ENCODE measurements at regions not wholly inside any gene's neighbourhood (a gene's known extent, or its start where the extent isn't known, plus 50 kb on each side); places are given as distances from the start of the nearest gene placed in this dataset.

DNA sequence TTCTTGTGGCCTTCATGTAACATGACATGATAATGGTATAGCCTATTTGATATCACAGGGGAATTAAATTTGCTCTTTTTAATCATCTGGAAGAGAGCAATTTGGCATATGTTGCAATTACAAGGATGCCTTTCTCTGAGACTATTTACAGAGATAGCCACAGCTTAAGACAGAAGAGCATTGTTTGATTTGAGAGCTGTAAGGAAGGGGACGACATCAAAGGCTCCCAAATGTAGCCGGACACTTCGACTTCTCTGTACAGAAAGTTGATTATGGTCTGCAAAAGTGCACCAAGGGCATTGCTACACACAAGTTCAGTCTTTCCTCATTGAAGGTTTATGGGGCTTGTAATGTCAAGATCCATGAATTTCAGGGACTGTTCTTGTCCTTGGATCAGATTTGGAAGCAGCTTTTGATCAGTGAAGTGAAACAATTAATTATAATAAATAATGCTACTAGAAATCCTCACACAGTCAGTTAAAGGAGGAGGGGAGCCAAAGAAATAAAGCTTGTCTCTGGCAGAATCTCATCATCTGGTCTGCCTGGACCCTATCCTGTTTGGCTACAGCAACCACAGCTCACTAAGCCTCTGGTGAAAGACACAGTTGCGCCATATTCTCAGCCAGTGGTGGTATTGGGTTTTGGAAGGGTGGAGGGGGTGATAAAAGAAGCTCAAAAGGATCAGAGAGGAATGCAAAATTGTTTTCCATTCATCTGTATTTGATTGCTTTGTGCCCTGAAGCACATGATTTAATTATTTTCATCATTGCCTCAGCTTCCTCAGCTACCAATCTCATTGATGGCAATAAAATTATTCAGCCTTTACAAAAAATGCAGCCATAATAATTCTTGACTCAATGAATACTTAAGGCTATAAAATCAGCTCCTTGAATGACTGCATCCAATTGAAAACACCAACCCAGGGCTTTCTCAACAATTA lies 654.3 kb upstream of the LCORL start:
- TF ChIP-seq, protein P1, sequence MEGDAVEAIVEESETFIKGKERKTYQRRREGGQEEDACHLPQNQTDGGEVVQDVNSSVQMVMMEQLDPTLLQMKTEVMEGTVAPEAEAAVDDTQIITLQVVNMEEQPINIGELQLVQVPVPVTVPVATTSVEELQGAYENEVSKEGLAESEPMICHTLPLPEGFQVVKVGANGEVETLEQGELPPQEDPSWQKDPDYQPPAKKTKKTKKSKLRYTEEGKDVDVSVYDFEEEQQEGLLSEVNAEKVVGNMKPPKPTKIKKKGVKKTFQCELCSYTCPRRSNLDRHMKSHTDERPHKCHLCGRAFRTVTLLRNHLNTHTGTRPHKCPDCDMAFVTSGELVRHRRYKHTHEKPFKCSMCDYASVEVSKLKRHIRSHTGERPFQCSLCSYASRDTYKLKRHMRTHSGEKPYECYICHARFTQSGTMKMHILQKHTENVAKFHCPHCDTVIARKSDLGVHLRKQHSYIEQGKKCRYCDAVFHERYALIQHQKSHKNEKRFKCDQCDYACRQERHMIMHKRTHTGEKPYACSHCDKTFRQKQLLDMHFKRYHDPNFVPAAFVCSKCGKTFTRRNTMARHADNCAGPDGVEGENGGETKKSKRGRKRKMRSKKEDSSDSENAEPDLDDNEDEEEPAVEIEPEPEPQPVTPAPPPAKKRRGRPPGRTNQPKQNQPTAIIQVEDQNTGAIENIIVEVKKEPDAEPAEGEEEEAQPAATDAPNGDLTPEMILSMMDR (IDR thresholded peaks at IDR 0.05; ENCODE audit: insufficient read depth, low read length, poor library complexity, severe bottlenecking): no peak
- no peak for TF ChIP-seq EZH2phosphoT487 (conservative IDR thresholded peaks at IDR 0.05; ENCODE audit: low read length)
- no peak overlapping the region for H3K9ac ChIP-seq (ENCODE audit: low read length)
- no peaks in the 10 kb centered on the region for H4K20me1 ChIP-seq (ENCODE audit: low read depth, low read length)
- H3K9me3 ChIP-seq (ENCODE audit: insufficient read depth, low read length): no peaks in the 10 kb centered on the region
- no peak overlapping the region for H3K27ac ChIP-seq (ENCODE audit: low read depth, low read length)
- H2AFZ ChIP-seq (ENCODE audit: low read depth, low read length, severe bottlenecking): no peak overlapping the region
- no peaks in the 10 kb centered on the region for H3K36me3 ChIP-seq (ENCODE audit: low read length)
- no peaks in the 10 kb centered on the region for H3F3A ChIP-seq (ENCODE audit: insufficient read depth)
- no peak overlapping the region for H3K4me3 ChIP-seq (ENCODE audit: insufficient read depth, low read length, poor library complexity, severe bottlenecking)
- H3K79me2 ChIP-seq (ENCODE audit: insufficient read depth, low read length): no peaks in the 10 kb centered on the region
- H3K9me2 ChIP-seq (replicated peaks; ENCODE audit: insufficient read depth, low read length): no peaks in the 10 kb centered on the region
- H3K27me3 ChIP-seq (ENCODE audit: low read length): no peaks in the 10 kb centered on the region
- H3K4me2 ChIP-seq (ENCODE audit: low read depth, low read length, poor library complexity, severe bottlenecking): no peak overlapping the region

DNA sequence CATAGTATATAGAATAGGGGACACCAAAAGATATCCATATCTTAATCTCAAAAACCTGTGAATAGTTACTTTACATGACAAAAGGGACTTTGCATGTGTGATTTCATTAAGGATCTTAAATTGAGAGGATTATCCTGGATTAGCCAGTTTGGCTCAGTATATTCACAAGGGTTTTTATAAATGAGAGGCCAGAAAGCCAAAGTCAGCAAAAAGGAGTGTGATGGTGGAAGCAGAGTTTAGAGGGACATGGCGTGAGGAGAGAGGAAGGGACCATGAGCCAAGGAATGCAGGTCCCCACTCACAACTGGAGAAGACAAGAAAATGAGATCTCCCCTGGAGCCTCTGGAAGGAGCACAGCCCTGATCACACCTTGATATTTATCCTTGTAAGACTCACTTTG lies 648.5 kb upstream of the LCORL start:
- no peaks in the 10 kb centered on the region for H3K9me3 ChIP-seq (ENCODE audit: insufficient read depth, low read length)
- no peak overlapping the region for H3K4me2 ChIP-seq (ENCODE audit: low read depth, low read length, poor library complexity, severe bottlenecking)
- H3K27ac ChIP-seq (ENCODE audit: low read depth, low read length): no peak overlapping the region
- H3K27me3 ChIP-seq (ENCODE audit: low read length): no peaks in the 10 kb centered on the region
- H4K20me1 ChIP-seq (ENCODE audit: low read depth, low read length): no peaks in the 10 kb centered on the region
- no peaks in the 10 kb centered on the region for H3K36me3 ChIP-seq (ENCODE audit: low read length)
- no peak for TF ChIP-seq EZH2phosphoT487 (conservative IDR thresholded peaks at IDR 0.05; ENCODE audit: low read length)
- TF ChIP-seq, protein P1 (IDR thresholded peaks at IDR 0.05; ENCODE audit: insufficient read depth, low read length, poor library complexity, severe bottlenecking): no peak
- H3K4me3 ChIP-seq (ENCODE audit: insufficient read depth, low read length, poor library complexity, severe bottlenecking): no peak overlapping the region
- H3F3A ChIP-seq (ENCODE audit: insufficient read depth): no peaks in the 10 kb centered on the region
- no peaks in the 10 kb centered on the region for H3K79me2 ChIP-seq (ENCODE audit: insufficient read depth, low read length)
- no peak overlapping the region for H2AFZ ChIP-seq (ENCODE audit: low read depth, low read length, severe bottlenecking)
- H3K9ac ChIP-seq (ENCODE audit: low read length): no peak overlapping the region
- no peaks in the 10 kb centered on the region for H3K9me2 ChIP-seq (replicated peaks; ENCODE audit: insufficient read depth, low read length)

DNA sequence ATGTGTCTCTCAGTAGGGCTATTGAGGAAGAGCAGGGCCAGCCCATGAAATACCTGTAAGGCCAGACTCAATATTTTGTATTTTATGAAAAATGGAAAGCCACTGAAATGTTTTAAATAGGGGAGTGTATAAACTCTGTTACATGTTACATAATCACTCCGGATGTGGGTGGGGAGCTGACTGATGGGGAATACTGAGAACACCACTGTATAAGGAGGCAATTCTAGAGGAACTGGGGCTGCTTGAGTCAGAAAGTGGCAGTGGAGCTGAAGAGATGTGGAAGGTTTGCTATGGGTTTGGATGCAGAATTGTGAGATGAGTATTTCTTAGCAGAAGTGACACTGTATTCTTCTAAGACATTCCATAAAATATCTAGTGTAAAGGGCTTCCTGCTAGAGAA lies 647.8 kb upstream of the LCORL start:
- H3K4me2 ChIP-seq (ENCODE audit: low read depth, low read length, poor library complexity, severe bottlenecking): no peak overlapping the region
- H4K20me1 ChIP-seq (ENCODE audit: low read depth, low read length): no peaks in the 10 kb centered on the region
- H3K36me3 ChIP-seq (ENCODE audit: low read length): no peaks in the 10 kb centered on the region
- H3K9me3 ChIP-seq (ENCODE audit: insufficient read depth, low read length): no peaks in the 10 kb centered on the region
- H3K4me3 ChIP-seq (ENCODE audit: insufficient read depth, low read length, poor library complexity, severe bottlenecking): no peak overlapping the region
- H2AFZ ChIP-seq (ENCODE audit: low read depth, low read length, severe bottlenecking): no peak overlapping the region
- no peaks in the 10 kb centered on the region for H3K79me2 ChIP-seq (ENCODE audit: insufficient read depth, low read length)
- H3F3A ChIP-seq (ENCODE audit: insufficient read depth): no peaks in the 10 kb centered on the region
- H3K9ac ChIP-seq (ENCODE audit: low read length): no peak overlapping the region
- no peak overlapping the region for H3K27ac ChIP-seq (ENCODE audit: low read depth, low read length)
- no peaks in the 10 kb centered on the region for H3K9me2 ChIP-seq (replicated peaks; ENCODE audit: insufficient read depth, low read length)
- TF ChIP-seq, protein P1 (IDR thresholded peaks at IDR 0.05; ENCODE audit: insufficient read depth, low read length, poor library complexity, severe bottlenecking): no peak
- no peak for TF ChIP-seq EZH2phosphoT487 (conservative IDR thresholded peaks at IDR 0.05; ENCODE audit: low read length)
- no peaks in the 10 kb centered on the region for H3K27me3 ChIP-seq (ENCODE audit: low read length)

Measured in SU-DHL-6 (cell line).